GM23338 (cell line): ENCODE measurements at regions not wholly inside any gene's neighbourhood (a gene's known extent, or its start where the extent isn't known, plus 50 kb on each side); places are given as distances from the start of the nearest gene placed in this dataset.

ENCODE experiments used
- CTCF ChIP-seq, 2 experiments: fragments of 200-600 bp in 1 of 2; sonication (generic) in 1 of 2; conservative IDR thresholded peaks; 2 replicates each; pipeline versions ENCODE4 v1.5.1 to v1.6.1; 2016 to 2017; ENCODE audit warnings: antibody characterized with exemption in 2 of 2, low read depth in 2 of 2, mild to moderate bottlenecking in 2 of 2, moderate library complexity in 1 of 2
- NANOG ChIP-seq: IDR thresholded peaks from 2 replicates; pipeline ENCODE4 v1.6.1; 2016; ENCODE audit warnings: antibody characterized with exemption, borderline replicate concordance
- POLR2AphosphoS5 ChIP-seq: IDR thresholded peaks from 2 replicates; pipeline ENCODE4 v1.6.1; 2016; ENCODE audit warnings: antibody characterized with exemption, low read depth
- TF ChIP-seq, protein P1 (sequence below): IDR thresholded peaks from one replicate; pipeline ENCODE4 v1.6.1; 2018; ENCODE audit warnings: antibody characterized with exemption; ENCODE audit not compliant: unreplicated experiment

DNA sequence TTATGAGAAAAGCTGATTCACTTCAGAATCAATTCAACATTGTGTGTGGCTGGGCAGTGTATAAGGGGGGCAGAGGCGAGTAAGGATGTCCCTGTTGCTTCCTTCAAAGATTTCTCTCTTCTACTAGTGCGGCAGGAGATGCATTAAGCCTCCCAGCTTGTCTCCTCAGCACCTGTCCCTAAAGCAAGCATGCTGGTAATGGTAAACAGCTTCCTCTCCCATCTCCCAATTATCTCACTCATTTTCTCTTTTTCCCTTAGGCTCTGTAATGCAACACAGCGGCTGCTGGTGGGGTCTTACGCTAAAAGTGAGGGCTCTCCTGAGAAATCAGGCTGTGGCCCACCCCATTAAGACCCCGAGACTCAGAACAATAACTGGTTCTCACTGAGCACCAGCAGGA, 306.4 kb upstream of the ROPN1 start:
- TF ChIP-seq CTCF (conservative IDR thresholded peaks at IDR 0.05; ENCODE audit: low read depth in 2 of 2) (no peak), POLR2AphosphoS5 (no peak), NANOG (no peak)
- TF ChIP-seq, protein P1, sequence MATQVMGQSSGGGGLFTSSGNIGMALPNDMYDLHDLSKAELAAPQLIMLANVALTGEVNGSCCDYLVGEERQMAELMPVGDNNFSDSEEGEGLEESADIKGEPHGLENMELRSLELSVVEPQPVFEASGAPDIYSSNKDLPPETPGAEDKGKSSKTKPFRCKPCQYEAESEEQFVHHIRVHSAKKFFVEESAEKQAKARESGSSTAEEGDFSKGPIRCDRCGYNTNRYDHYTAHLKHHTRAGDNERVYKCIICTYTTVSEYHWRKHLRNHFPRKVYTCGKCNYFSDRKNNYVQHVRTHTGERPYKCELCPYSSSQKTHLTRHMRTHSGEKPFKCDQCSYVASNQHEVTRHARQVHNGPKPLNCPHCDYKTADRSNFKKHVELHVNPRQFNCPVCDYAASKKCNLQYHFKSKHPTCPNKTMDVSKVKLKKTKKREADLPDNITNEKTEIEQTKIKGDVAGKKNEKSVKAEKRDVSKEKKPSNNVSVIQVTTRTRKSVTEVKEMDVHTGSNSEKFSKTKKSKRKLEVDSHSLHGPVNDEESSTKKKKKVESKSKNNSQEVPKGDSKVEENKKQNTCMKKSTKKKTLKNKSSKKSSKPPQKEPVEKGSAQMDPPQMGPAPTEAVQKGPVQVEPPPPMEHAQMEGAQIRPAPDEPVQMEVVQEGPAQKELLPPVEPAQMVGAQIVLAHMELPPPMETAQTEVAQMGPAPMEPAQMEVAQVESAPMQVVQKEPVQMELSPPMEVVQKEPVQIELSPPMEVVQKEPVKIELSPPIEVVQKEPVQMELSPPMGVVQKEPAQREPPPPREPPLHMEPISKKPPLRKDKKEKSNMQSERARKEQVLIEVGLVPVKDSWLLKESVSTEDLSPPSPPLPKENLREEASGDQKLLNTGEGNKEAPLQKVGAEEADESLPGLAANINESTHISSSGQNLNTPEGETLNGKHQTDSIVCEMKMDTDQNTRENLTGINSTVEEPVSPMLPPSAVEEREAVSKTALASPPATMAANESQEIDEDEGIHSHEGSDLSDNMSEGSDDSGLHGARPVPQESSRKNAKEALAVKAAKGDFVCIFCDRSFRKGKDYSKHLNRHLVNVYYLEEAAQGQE, result no peak
